Adrenal gland (tissue), 9 donors: ENCODE measurements at regions not wholly inside any gene's neighbourhood (a gene's known extent, or its start where the extent isn't known, plus 50 kb on each side); places are given as distances from the start of the nearest gene placed in this dataset.

Experiments used
- DNase-seq, 7 donors: peaks; one replicate each; pipeline ENCODE4 v3.0.0-alpha.2; 2019 to 2020
- H3K27ac ChIP-seq, 5 donors: fragments of 200-600 bp; sonication (generic) in 4 of 5; 1 replicate in 3 of 5; 2 replicates in 2 of 5; pipeline versions ENCODE4 v1.5.1 to v1.8.0; 2016 to 2020; ENCODE audit warnings: mild to moderate bottlenecking in 1 of 5
- H3K27me3 ChIP-seq: fragments of 200-600 bp; 2 replicates; pipeline ENCODE4 v1.8.0; 2021
- H3K36me3 ChIP-seq, 2 donors: fragments of 200-600 bp; replicated peaks in 1 of 2; 1 replicate in 1 of 2; 2 replicates in 1 of 2; pipeline versions ENCODE4 v1.5.1 to v1.8.0; 2018 to 2022
- H3K4me1 ChIP-seq, 2 donors: fragments of 200-600 bp; replicated peaks in 1 of 2; 1 replicate in 1 of 2; 2 replicates in 1 of 2; pipeline versions ENCODE4 v1.5.1 to v1.8.0; 2018 to 2021
- H3K4me3 ChIP-seq, 4 donors: fragments of 200-600 bp; sonication (generic) in 3 of 4; one replicate each; pipeline ENCODE4 v1.5.1; 2016 to 2018
- H3K9me3 ChIP-seq, 3 donors: fragments of 200-600 bp; sonication (generic) in 1 of 3; replicated peaks in 1 of 3; 1 replicate in 2 of 3; 2 replicates in 1 of 3; pipeline versions ENCODE4 v1.5.1 to v1.8.0; 2016 to 2021
- CTCF ChIP-seq, 6 experiments: fragments of 450-650 bp in 4 of 6; fragments of 200-600 bp in 2 of 6; sonication (generic) in 1 of 6; IDR thresholded peaks; 1 replicate in 5 of 6; 2 replicates in 1 of 6; pipeline versions ENCODE4 v1.5.1 to v1.8.0; 2016 to 2021; ENCODE audit warnings: antibody characterized with exemption in 6 of 6, mild to moderate bottlenecking in 2 of 6, moderate library complexity in 1 of 6
- POLR2A ChIP-seq, 2 donors: fragments of 450-650 bp; IDR thresholded peaks; one replicate each; pipeline ENCODE4 v1.6.1; 2017; ENCODE audit warnings: antibody characterized with exemption in 2 of 2, mild to moderate bottlenecking in 2 of 2, moderate library complexity in 1 of 2
- WGBS, 4 donors: extraction: QIAGEN DNeasy Blood & Tissue Kit in 2 of 4; methylation state at CpG; one replicate each; pipeline versions ENCODE4 v1.1.5 to v1.1.7; 2013 to 2017; 5-methylcytosine and 5-hydroxymethylcytosine counted together
- intact Hi-C, 2 donors: fragments of 100-400 bp; cut with DNase I; formaldehyde crosslinking; loops; one replicate each; pipeline versions ENCODE4 v1.14.1 to v1.15.0; 2022 to 2023
- donor health status: healthy with polysubstance abuse.
- donor health status: Bipolar disorder and iron deficiency.
- donor health status: DM: yes; HTN: yes; CAD: no.
- donor health status: DM: no; HTN: no; CAD: no.
- donor health status: DM: no; HTN: no; CAD: no.

- WGBS, 4 donors = 78 to 92% (median 88%) methylated on average over 9 to 12 of the region's 12 CpGs
- Histone ChIP-seq H3K4me3 (no peak overlapping the region), H3K4me1 (peaks cover 0 to 6% of the 10 kb centered on the region in 2 donors), H3K27me3 (no peaks in the 10 kb centered on the region), H3K9me3 (no peaks in the 10 kb centered on the region), H3K36me3 (no peaks in the 10 kb centered on the region), H3K27ac (no peak overlapping the region)
- no peak for DNase-seq
- intact Hi-C loops = no loop called here
- TF ChIP-seq POLR2A (IDR thresholded peaks at IDR 0.05) = no peak
- no peak for TF ChIP-seq CTCF (IDR thresholded peaks at IDR 0.05)
Observed at GRCh38 chr11:70721006-70721405, 322.7 kb downstream of the CTTN start.

- no peaks in the 10 kb centered on the region for H3K27me3 ChIP-seq
- no peaks in the 10 kb centered on the region for H3K9me3 ChIP-seq
- TF ChIP-seq CTCF (IDR thresholded peaks at IDR 0.05) = no peak
- TF ChIP-seq POLR2A (IDR thresholded peaks at IDR 0.05) = no peak
- H3K4me1 ChIP-seq = no peaks in the 10 kb centered on the region
- intact Hi-C loops = no loop called here
- DNase-seq = no peak
- H3K4me3 ChIP-seq = no peak overlapping the region
- 87 to 95% (median 91%) methylated on average over 10 of the region's 10 CpGs for WGBS, 4 donors
- H3K27ac ChIP-seq = no peak overlapping the region
- no peaks in the 10 kb centered on the region for H3K36me3 ChIP-seq
Observed at GRCh38 chr11:70725278-70725677, 326.9 kb downstream of the CTTN start.

- WGBS, 4 donors = 66 to 75% (median 68%) methylated on average over 6 to 7 of the region's 7 CpGs
Observed at GRCh38 chr11:70725739-70726138, 327.4 kb downstream of the CTTN start.

GRCh38 chr11:70727021-70727420 is 328.7 kb downstream of the CTTN start:
- intact Hi-C loops = no loop called here
- Histone ChIP-seq H3K27me3 (no peaks in the 10 kb centered on the region), H3K4me3 (no peak overlapping the region), H3K36me3 (no peaks in the 10 kb centered on the region), H3K4me1 (no peaks in the 10 kb centered on the region), H3K9me3 (no peaks in the 10 kb centered on the region), H3K27ac (no peak overlapping the region)
- TF ChIP-seq POLR2A (IDR thresholded peaks at IDR 0.05) (no peak), CTCF (IDR thresholded peaks at IDR 0.05) (no peak)
- no peak for DNase-seq
- 93 to 96% (median 94%) methylated on average over 5 of the region's 5 CpGs for WGBS, 4 donors

More at GRCh38 chr11:70725739-70726138, 327.4 kb downstream of the CTTN start:
- Histone ChIP-seq H3K4me3 (no peak overlapping the region), H3K9me3 (no peaks in the 10 kb centered on the region), H3K36me3 (no peaks in the 10 kb centered on the region), H3K27me3 (no peaks in the 10 kb centered on the region), H3K27ac (no peak overlapping the region), H3K4me1 (no peaks in the 10 kb centered on the region)
- DNase-seq = no peak
- TF ChIP-seq POLR2A (IDR thresholded peaks at IDR 0.05) = no peak
- TF ChIP-seq CTCF (IDR thresholded peaks at IDR 0.05) = no peak
- intact Hi-C loops = no loop called here
